HepG2 (cell line): ENCODE measurements at regions not wholly inside any gene's neighbourhood (a gene's known extent, or its start where the extent isn't known, plus 50 kb on each side); places are given as distances from the start of the nearest gene placed in this dataset.

Experiments
- ATF1 ChIP-seq: IDR thresholded peaks from 2 replicates; pipeline ENCODE4 v1.6.1; 2016; ENCODE audit warnings: mild to moderate bottlenecking, control low read depth
- FOXM1 ChIP-seq: sonication (generic); formaldehyde crosslinking; IDR thresholded peaks from 2 replicates; pipeline ENCODE4 v1.5.0; 2020; ENCODE audit warnings: missing genetic modification reagents
- SMAD9 ChIP-seq: sonication (generic); formaldehyde crosslinking; IDR thresholded peaks from 2 replicates; pipeline ENCODE4 v1.5.1; 2020; ENCODE audit warnings: mild to moderate bottlenecking, missing genetic modification reagents
- STAT5B ChIP-seq: sonication (generic); formaldehyde crosslinking; IDR thresholded peaks from 2 replicates; pipeline ENCODE4 v1.4.0; 2020; ENCODE audit warnings: missing genetic modification reagents
- TF ChIP-seq, protein P1 (sequence below): sonication (generic); formaldehyde crosslinking; IDR thresholded peaks from 2 replicates; pipeline ENCODE4 v1.5.0; 2020; ENCODE audit warnings: missing genetic modification reagents

DNA sequence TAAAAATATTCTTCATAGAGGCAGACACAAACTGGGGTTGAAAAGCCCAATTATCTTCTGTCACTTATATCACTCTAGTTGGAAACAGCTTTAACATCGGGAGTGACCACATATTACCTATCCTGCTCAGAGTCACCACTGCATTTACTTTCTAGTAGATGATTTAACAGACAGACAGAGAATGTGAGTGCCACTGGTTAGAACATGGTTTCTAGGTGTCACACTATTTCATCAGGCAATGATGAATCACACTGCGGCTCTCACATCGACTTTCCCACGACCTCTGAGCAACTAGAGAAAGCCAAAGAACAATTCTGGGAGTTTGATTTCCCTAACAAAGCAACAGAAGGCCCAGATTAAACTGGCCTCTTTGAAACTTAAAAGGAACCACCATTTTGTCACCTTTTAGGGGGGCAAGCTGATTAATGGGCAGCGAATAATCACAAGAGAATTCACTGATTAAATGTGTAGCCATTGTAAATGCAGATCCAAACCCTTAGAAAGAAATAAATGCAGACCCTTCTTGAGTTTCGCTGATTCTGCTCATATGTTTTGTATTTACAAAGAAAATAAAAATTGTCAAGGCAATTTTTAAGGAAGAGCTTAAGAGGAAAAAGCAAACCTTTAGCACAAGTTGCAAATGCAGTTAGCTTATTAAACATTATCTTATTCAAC, 112.6 kb upstream of the KBTBD8 start:
- TF ChIP-seq, protein P1, sequence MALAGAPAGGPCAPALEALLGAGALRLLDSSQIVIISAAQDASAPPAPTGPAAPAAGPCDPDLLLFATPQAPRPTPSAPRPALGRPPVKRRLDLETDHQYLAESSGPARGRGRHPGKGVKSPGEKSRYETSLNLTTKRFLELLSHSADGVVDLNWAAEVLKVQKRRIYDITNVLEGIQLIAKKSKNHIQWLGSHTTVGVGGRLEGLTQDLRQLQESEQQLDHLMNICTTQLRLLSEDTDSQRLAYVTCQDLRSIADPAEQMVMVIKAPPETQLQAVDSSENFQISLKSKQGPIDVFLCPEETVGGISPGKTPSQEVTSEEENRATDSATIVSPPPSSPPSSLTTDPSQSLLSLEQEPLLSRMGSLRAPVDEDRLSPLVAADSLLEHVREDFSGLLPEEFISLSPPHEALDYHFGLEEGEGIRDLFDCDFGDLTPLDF (CRISPR knock-in tag), result no peak
- no peak for TF ChIP-seq FOXM1 (CRISPR knock-in tag)
- TF ChIP-seq SMAD9 (CRISPR knock-in tag), result no peak
- TF ChIP-seq ATF1, result no peak
- TF ChIP-seq STAT5B (CRISPR knock-in tag), result no peak
